ENCODE measurements at regions not wholly inside any gene's neighbourhood (a gene's known extent, or its start where the extent isn't known, plus 50 kb on each side); places are given as distances from the start of the nearest gene placed in this dataset.

DNA sequence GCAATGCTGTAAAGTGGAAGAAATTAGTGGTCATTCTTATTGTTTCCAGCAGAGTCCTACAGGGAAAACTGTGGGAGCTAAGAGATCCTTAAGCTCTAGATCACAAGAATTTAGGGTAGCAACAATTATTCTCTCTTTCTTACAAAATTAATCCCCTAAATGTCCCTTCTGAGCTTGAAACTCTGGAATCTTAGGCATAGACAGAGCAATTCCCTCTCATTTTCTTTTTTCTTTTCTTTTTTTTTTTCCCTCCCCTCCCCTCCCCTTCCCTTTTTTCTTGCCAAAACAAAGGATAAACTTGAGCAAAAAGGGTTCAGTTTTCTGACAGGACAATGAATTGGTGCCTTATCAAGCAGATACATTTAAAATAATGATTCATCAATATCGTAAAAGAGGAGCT is 441.0 kb downstream of the DSC3 start:
- no peak overlapping the region for H3K27ac ChIP-seq (ENCODE audit: low read length)
- H3K9me3 ChIP-seq (ENCODE audit: control insufficient read depth, insufficient read depth, low read depth, low read length), result no peaks in the 10 kb centered on the region
- in situ Hi-C loops (cut with HindIII; ENCODE audit: low pct_unique_long_range_greater_than_20kb, low sequenced_read_pairs), result no loop called here
- ChIA-PET CTCF (no interaction called here), POLR2A (no interaction called here)
- H3K4me3 ChIP-seq (ENCODE audit: low read depth in 2 of 2, low read length in 2 of 2), result no peak overlapping the region
- no peaks in the 10 kb centered on the region for H3K4me1 ChIP-seq (ENCODE audit: control insufficient read depth, insufficient read depth, low read length)
- TF ChIP-seq TCF7L2 (IDR thresholded peaks at IDR 0.05; ENCODE audit: low read depth, low read length) (no peak), POLR2AphosphoS5 (IDR thresholded peaks at IDR 0.05; ENCODE audit: low read depth, low read length) (no peak), SIN3A (IDR thresholded peaks at IDR 0.05; ENCODE audit: borderline replicate concordance, insufficient read depth, low read depth, low read length) (no peak)
- TF ChIP-seq, protein P1, sequence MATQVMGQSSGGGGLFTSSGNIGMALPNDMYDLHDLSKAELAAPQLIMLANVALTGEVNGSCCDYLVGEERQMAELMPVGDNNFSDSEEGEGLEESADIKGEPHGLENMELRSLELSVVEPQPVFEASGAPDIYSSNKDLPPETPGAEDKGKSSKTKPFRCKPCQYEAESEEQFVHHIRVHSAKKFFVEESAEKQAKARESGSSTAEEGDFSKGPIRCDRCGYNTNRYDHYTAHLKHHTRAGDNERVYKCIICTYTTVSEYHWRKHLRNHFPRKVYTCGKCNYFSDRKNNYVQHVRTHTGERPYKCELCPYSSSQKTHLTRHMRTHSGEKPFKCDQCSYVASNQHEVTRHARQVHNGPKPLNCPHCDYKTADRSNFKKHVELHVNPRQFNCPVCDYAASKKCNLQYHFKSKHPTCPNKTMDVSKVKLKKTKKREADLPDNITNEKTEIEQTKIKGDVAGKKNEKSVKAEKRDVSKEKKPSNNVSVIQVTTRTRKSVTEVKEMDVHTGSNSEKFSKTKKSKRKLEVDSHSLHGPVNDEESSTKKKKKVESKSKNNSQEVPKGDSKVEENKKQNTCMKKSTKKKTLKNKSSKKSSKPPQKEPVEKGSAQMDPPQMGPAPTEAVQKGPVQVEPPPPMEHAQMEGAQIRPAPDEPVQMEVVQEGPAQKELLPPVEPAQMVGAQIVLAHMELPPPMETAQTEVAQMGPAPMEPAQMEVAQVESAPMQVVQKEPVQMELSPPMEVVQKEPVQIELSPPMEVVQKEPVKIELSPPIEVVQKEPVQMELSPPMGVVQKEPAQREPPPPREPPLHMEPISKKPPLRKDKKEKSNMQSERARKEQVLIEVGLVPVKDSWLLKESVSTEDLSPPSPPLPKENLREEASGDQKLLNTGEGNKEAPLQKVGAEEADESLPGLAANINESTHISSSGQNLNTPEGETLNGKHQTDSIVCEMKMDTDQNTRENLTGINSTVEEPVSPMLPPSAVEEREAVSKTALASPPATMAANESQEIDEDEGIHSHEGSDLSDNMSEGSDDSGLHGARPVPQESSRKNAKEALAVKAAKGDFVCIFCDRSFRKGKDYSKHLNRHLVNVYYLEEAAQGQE (IDR thresholded peaks at IDR 0.05; ENCODE audit: insufficient read depth in 1 of 2, low read depth in 2 of 2, low read length in 1 of 2), result no peak
- TF ChIP-seq, protein P2, sequence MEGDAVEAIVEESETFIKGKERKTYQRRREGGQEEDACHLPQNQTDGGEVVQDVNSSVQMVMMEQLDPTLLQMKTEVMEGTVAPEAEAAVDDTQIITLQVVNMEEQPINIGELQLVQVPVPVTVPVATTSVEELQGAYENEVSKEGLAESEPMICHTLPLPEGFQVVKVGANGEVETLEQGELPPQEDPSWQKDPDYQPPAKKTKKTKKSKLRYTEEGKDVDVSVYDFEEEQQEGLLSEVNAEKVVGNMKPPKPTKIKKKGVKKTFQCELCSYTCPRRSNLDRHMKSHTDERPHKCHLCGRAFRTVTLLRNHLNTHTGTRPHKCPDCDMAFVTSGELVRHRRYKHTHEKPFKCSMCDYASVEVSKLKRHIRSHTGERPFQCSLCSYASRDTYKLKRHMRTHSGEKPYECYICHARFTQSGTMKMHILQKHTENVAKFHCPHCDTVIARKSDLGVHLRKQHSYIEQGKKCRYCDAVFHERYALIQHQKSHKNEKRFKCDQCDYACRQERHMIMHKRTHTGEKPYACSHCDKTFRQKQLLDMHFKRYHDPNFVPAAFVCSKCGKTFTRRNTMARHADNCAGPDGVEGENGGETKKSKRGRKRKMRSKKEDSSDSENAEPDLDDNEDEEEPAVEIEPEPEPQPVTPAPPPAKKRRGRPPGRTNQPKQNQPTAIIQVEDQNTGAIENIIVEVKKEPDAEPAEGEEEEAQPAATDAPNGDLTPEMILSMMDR (IDR thresholded peaks at IDR 0.05), result no peak
- BruUV-seq (replicated peaks), result no TSS peak
- ATAC-seq (no peak), DNase-seq (ENCODE audit: low read depth, low spot score) (no peak)
- intact Hi-C loops (cut with micrococcal nuclease; ENCODE audit: unreplicated experiment), result no loop called here
- no peaks in the 10 kb centered on the region for H3K36me3 ChIP-seq (ENCODE audit: control insufficient read depth, insufficient read depth, low read length)
- no peaks in the 10 kb centered on the region for H3K27me3 ChIP-seq (ENCODE audit: control insufficient read depth, insufficient read depth, low read length)

DNA sequence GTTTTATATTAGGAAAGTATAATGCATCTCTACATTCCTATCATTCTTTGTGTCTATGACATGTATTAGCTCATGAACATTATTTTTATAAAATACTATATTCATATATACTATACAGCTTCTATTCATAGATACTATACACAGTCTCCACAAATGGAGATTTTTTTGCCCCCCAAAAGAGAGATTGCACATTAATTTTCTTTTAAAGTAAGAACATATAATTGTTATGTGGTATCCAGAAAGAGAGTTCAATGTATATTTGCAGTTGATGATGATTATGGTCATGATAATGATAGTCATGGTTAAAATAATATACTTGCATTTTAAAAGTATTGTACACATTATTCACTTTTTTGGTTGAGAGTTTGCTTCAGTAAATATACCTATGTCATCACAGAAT is 445.3 kb downstream of the DSC3 start:
- Histone ChIP-seq H3K36me3 (ENCODE audit: control insufficient read depth, insufficient read depth, low read length) (no peaks in the 10 kb centered on the region; the same call in 1 of the 2 replicates), H3K27ac (ENCODE audit: low read length) (no peak overlapping the region), H3K9me3 (ENCODE audit: control insufficient read depth, insufficient read depth, low read depth, low read length) (no peaks in the 10 kb centered on the region), H3K27me3 (ENCODE audit: control insufficient read depth, insufficient read depth, low read length) (no peaks in the 10 kb centered on the region), H3K4me1 (ENCODE audit: control insufficient read depth, insufficient read depth, low read length) (no peaks in the 10 kb centered on the region), H3K4me3 (ENCODE audit: low read depth in 2 of 2, low read length in 2 of 2) (no peak overlapping the region)
- POLR2A ChIA-PET, result no interaction called here
- no peak for ATAC-seq
- no TSS peak for BruUV-seq (replicated peaks)
- DNase-seq (ENCODE audit: low read depth, low spot score), result no peak
- CTCF ChIA-PET, result no interaction called here
- intact Hi-C loops (cut with micrococcal nuclease; ENCODE audit: unreplicated experiment) (no loop called here), in situ Hi-C loops (cut with HindIII; ENCODE audit: low pct_unique_long_range_greater_than_20kb, low sequenced_read_pairs) (no loop called here)
- TF ChIP-seq, protein P1 (IDR thresholded peaks at IDR 0.05; ENCODE audit: insufficient read depth in 1 of 2, low read depth in 2 of 2, low read length in 1 of 2), result no peak
- TF ChIP-seq POLR2AphosphoS5 (IDR thresholded peaks at IDR 0.05; ENCODE audit: low read depth, low read length) (no peak), TCF7L2 (IDR thresholded peaks at IDR 0.05; ENCODE audit: low read depth, low read length) (no peak), SIN3A (IDR thresholded peaks at IDR 0.05; ENCODE audit: borderline replicate concordance, insufficient read depth, low read depth, low read length) (no peak)
- TF ChIP-seq, protein P2 (IDR thresholded peaks at IDR 0.05), result no peak

Measured in Panc1 (cell line).